GM19025 (cell line): ENCODE measurements at regions not wholly inside any gene's neighbourhood (a gene's known extent, or its start where the extent isn't known, plus 50 kb on each side); places are given as distances from the start of the nearest gene placed in this dataset.

Experiments
- ATAC-seq: cut with Tn5 transposase; IDR thresholded peaks from one replicate; pipeline ENCODE4 v1.9.1; 2021; ENCODE audit warnings: mild to moderate bottlenecking, low read depth, moderate library complexity; ENCODE audit not compliant: unreplicated experiment

- ATAC-seq = no peak
Measured at GRCh38 chr14:85451421-85451820, 78.5 kb upstream of the FLRT2 start.

DNA sequence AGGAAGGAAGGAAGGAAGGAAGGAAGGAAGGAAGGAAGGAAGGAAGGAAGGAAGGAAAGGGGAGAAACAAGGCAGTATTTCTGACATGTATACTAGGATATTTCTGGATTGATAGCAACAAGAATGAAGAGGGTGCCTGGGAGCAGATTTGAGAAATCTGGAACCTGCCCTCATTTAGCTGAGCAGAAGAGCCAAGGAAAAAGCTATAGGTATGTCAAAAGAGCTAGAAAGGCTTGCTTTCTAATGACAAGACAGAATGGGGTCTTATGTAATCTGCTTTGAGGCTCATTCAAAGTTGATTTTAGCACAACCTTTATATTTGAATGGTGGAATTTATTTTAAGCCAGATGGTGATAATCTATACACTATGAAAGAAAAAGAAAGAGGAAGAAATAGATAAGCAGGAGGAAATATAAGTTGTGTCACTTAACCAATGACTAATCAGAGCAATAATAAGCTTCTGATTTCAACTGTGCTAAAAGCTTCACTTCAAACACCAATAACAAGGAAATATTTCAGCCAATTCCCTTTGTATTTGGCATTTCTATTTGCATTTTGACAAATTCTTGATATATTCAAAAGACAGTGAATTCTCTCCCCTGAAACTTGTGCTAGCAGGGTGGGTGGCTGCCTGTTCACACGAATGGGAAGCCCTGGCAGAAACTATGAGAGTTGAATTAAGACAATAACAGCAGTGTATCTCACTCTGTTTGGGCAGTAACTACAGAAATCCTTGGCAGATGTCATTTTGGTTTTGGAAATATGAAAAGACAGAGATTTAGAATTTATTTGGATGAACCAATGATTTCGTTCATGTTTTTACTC is 76.3 kb upstream of the FLRT2 start:
- no peak for ATAC-seq

DNA sequence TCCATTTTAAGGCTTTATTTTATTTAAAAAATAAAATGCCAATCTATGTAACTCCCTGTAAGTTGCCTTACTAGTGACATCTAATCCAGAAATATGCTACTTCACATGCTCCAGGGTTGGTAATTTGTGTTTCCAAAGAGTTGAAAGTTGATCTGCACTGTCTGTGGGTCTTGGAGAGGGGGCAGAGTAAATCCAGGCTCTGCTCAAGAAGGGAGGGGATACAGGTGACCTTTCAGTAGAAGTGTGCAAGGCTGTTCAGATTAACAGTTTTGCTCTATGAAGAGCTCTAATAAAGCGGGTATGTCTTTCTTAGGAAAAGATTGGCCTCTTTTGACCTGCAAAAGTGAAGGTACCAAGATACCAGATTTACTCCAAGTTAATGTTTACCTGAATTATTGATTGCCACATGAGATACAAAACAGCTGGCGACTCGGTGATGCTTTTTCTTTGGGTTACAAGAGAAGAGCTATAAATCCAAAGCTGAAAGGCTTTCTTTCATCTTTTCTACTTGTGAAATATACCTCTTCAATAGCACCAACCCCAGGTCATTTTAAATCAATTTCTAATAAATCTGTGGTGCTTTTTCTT is 75.6 kb upstream of the FLRT2 start:
- no peak for ATAC-seq

DNA sequence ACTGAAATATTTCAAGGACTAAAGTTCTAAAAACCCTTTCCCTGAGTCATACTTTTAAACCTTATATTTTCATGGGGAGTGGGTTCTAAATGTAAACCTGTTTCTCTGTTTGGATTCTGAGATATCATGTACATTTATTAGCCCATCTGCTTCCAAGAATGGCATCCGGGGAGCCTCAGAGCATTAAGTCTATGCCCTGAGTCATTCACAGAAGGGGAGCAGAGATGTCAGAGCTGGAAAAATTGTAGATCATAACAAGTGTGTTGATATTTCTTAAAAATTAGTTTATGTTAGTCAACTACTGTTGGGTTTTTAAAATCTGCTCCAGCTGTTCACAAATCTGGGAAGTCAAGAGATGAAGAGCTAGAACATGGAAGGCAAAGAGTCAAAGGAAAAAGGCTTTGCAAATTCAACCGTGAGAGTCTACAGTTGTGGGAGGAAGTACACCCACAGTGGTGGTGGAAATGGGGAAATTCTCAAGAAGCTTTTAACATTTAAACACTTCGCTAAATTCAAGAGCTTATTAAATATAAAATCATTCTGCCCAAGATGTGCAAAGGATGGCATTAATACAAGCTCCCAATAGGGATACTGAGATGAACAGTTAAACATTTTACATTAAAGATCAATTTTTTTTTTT is 70.5 kb upstream of the FLRT2 start:
- ATAC-seq = no peak

- no peak for ATAC-seq
Measured at GRCh38 chr14:85461432-85462133, 68.4 kb upstream of the FLRT2 start.

DNA sequence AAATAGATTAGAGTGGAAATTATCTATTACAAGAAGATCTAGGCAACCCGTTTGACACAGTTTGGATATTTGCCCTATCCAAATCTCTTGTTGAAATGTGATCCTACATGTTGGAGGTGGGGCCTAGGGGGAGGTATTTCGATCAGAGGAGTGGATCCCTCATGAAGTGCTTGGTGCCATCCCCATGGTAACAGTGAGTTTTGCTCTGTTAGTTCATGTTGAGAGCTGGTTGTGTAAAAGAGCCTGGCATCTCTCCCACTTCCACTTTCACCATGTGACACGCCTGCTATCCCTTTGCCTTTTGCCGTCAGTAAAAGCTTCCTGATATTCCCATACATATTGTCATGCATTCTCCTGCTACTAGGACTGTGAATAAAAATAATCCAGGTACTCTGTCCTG is 66.4 kb upstream of the FLRT2 start:
- ATAC-seq = no peak

DNA sequence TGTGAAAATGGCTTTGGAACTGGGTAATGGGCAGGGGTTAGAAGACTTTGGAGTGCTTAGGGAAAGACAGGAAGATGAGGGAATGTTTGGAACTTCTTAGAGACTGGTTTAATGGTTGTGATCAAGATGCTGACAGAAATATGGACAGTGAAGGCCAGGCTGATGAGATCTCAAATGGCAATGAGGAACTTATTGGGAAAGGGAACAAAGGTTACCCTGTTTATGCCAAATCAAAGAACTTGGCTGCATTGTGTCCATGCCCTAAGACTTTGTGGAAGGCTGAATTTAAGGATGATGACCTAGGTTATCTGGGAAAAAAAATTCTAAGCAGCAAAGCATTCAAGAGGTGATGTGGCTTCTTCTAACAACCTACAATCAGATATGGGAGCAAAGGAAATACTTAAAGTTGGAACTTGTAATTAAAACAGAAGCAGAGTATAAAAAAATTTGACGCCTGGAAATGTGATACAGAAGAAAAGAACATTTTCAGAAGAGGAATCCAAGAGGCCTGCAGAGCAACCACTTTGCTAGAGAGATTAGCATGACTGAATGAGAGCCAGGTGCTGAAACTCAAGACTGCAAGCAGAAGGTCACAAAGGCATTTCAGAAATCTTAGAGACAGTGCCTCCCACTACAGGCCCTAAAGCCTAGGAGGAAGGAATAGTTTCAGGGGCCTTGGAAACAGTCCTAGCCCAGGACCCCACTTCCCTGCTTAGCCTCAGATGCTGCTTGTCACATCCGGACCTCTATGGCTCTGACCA is 65.6 kb upstream of the FLRT2 start:
- no peak for ATAC-seq

GRCh38 chr14:85466678-85467077 is 63.3 kb upstream of the FLRT2 start:
- no peak for ATAC-seq

- ATAC-seq = no peak
Measured at GRCh38 chr14:85468816-85469215, 61.1 kb upstream of the FLRT2 start.

DNA sequence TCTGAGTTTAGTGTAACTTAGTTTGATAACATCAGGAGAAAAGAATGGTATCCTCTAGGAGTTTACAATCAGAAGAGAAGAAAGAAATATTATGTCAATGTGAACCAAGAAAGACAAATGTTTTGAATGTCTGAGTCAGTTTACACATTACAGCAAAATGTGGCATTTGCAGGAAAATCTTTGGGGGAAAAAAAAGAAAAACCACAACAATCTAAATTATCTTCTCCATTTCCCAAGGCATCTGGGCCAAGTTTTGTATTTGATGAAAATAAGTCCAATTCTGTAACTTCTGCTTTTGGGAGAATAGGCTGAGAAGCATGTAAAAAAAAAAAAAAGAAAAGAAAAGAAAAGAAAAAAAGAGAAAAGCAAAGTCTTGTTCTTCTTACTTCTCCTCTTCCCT is 58.8 kb upstream of the FLRT2 start:
- no peak for ATAC-seq

DNA sequence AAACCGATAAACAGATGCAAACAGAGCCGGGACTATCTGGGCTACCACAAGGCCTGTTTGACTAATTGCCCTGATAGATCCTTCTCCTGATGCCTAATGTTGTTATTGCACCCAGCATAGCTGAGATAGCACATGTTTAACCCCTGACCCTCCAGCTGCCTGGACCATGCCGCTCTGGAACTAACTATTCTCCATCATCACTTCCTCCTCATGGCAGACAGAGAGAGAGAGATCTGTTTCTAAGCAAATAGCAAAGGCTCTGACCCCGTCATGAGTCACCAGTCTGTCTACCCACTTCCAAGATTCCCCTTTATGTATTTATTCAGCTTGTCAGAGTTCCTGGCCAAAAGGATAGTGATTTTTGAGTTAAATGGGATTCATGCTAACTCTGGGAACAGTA is 58.2 kb upstream of the FLRT2 start:
- no peak for ATAC-seq

DNA sequence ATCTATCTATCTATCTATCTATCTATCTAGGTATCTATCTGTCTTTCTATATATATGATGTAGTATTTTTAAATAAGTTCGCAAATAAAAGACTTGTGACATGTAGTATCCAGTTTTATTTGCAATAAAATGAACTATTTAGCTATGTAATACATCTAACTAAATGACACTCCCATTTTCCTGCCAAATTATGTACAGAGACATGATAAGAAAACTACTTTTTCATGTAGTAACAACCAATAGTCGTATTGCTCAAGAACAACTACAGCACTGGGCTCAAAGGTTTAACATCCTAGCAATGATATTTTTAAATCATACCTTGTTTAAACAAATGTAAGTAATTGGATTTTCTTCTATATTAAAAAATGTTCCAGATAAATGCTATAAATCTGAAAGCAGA is 55.5 kb upstream of the FLRT2 start:
- no peak for ATAC-seq

- no peak for ATAC-seq
Measured at GRCh38 chr14:85475113-85475512, 54.8 kb upstream of the FLRT2 start.

- no peak for ATAC-seq
Measured at GRCh38 chr14:85479306-85479705, 50.6 kb upstream of the FLRT2 start.

DNA sequence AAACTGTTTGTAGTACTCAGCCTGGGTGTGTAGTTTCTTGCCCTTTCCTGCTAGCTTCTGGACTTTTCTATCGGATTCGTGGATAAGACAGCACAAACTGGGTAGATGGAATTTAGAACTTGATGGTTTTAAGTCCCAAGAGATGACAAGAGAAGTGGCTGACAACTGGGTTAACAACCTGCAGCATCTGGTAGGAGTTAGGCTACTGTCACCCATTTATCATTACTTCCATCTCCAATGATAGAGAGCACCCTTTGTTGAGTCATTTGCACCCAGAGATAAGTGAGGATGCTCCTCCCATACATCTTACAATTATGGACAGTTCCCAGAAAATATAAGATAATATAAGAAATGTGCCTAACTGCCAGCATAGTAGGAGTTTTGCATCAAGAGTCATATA is 50.2 kb upstream of the FLRT2 start:
- ATAC-seq = no peak
